ENCODE measurements at regions not wholly inside any gene's neighbourhood (a gene's known extent, or its start where the extent isn't known, plus 50 kb on each side); places are given as distances from the start of the nearest gene placed in this dataset.

DNA sequence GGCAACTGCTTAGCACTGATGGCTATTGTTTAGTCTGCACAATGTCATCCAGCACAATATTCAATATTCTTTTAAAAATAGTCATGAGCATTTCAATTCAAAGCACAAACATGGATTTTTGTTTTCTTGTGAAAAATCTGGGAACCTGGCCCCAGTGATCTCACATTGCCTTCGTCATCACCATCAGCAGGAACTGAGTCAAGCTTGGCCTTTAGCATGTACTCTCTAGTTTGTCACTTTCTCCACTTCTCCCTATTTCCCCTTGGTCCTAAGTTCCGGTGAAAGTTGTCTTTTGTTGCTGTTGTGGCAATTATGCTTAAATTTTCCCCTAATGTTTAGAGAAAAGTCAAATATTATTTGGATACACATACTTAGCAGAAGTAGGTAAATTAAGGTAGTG, 252.9 kb upstream of the SORCS1 start:
- no peak for TF ChIP-seq EZH2 (IDR thresholded peaks at IDR 0.05; ENCODE audit: low read length, unreplicated experiment)
- TF ChIP-seq CTCF (conservative IDR thresholded peaks at IDR 0.05; ENCODE audit: low read depth, low read length): no peak
- TF ChIP-seq EZH2phosphoT487 (IDR thresholded peaks at IDR 0.05; ENCODE audit: borderline replicate concordance, low read length): no peak
